ENCODE measurements at regions not wholly inside any gene's neighbourhood (a gene's known extent, or its start where the extent isn't known, plus 50 kb on each side); places are given as distances from the start of the nearest gene placed in this dataset.

GRCh38 chrX:68910731-68911428 is 82.1 kb downstream of the EFNB1 start:
- Histone ChIP-seq H3K27me3 (ENCODE audit: insufficient read depth) (peaks cover 28% of the 10 kb centered on the region), H3K79me2 (ENCODE audit: insufficient read depth) (no peaks in the 10 kb centered on the region), H3K4me3 (ENCODE audit: low read depth in 2 of 2, low read length in 1 of 2) (no peak overlapping the region), H4K20me1 (ENCODE audit: insufficient read depth) (no peaks in the 10 kb centered on the region), H3K9me3 (no peaks in the 10 kb centered on the region), H3K9me2 (no peaks in the 10 kb centered on the region), H3K4me2 (no peak overlapping the region), H3K27ac (ENCODE audit: low read depth in 2 of 2, low read length in 1 of 2) (no peak overlapping the region), H3K4me1 (ENCODE audit: control insufficient read depth in 1 of 2, insufficient read depth in 2 of 2, low read depth in 1 of 2, low read length in 1 of 2) (peaks cover 0 to 12% of the 10 kb centered on the region in 2 experiments; a peak in 1 of 4 replicates), H3F3A (replicated peaks; ENCODE audit: insufficient read depth) (no peaks in the 10 kb centered on the region), H2AFZ (ENCODE audit: low read depth) (no peak overlapping the region), H3K9ac (no peak overlapping the region), H3K36me3 (replicated peaks in 1 of 2; ENCODE audit: control insufficient read depth in 1 of 2, insufficient read depth in 2 of 2, low read length in 1 of 2) (no peaks in the 10 kb centered on the region)
- ChIA-PET POLR2A (no interaction called here), CTCF (interaction anchor here (0.9 to 2.0 kb wide), 3 partner anchors 11 to 83 kb away, joined by 3 to 10 read pairs (median 4); partner anchors contain the start of gene EFNB1)
- TF ChIP-seq ZBTB33 (IDR thresholded peaks at IDR 0.05; ENCODE audit: borderline replicate concordance, low read depth) (no peak), FOSL2 (IDR thresholded peaks at IDR 0.05; ENCODE audit: borderline replicate concordance, low read depth) (no peak), TEAD4 (IDR thresholded peaks at IDR 0.05; ENCODE audit: borderline replicate concordance, insufficient read depth) (no peak), REST (IDR thresholded peaks at IDR 0.05; ENCODE audit: low read depth, low read length) (no peak), FOXM1 (IDR thresholded peaks at IDR 0.05; ENCODE audit: low read depth) (no peak), CHD2 (IDR thresholded peaks at IDR 0.05; ENCODE audit: low read length, partially characterized antibody) (no peak), TAF1 (IDR thresholded peaks at IDR 0.05; ENCODE audit: borderline replicate concordance, low read depth, low read length) (no peak), GABPA (IDR thresholded peaks at IDR 0.05; ENCODE audit: low read depth) (no peak), ELF1 (IDR thresholded peaks at IDR 0.05) (no peak), POLR2AphosphoS5 (IDR thresholded peaks at IDR 0.05; ENCODE audit: low read depth, low read length) (no peak), JUND (IDR thresholded peaks at IDR 0.05) (no peak), MAX (IDR thresholded peaks at IDR 0.05; ENCODE audit: low read depth) (no peak), EZH2phosphoT487 (IDR thresholded peaks at IDR 0.05; ENCODE audit: borderline replicate concordance, low read depth) (no peak), MXI1 (IDR thresholded peaks at IDR 0.05; ENCODE audit: low read depth, low read length) (no peak), FOXJ3 (CRISPR knock-in tag; IDR thresholded peaks at IDR 0.05) (no peak), RFX5 (IDR thresholded peaks at IDR 0.05; ENCODE audit: low read length) (no peak), IRF3 (IDR thresholded peaks at IDR 0.05; ENCODE audit: low read depth, low read length) (no peak), GATA2 (CRISPR knock-in tag; IDR thresholded peaks at IDR 0.05) (no peak), RCOR1 (IDR thresholded peaks at IDR 0.05; ENCODE audit: low read length) (no peak), NFIC (IDR thresholded peaks at IDR 0.05; ENCODE audit: borderline replicate concordance) (no peak)
- 0% methylated on average over 1 of the region's 3 CpGs for WGBS (ENCODE audit: low lambda C conversion rate)
- DNase-seq = no peak

Data from SK-N-SH (cell line).